H1 (cell line): ENCODE measurements at regions not wholly inside any gene's neighbourhood (a gene's known extent, or its start where the extent isn't known, plus 50 kb on each side); places are given as distances from the start of the nearest gene placed in this dataset.

Source experiments
- CTCF ChIA-PET: fragments of 300-600 bp; sonication (Branson Sonifier 250); formaldehyde crosslinking; loops from one replicate; lab custom pipeline; 2021; ENCODE audit not compliant: partially characterized antibody; lab: Charles Lee
- POLR2A ChIA-PET: fragments of 300-600 bp; sonication (Branson Sonifier 250); formaldehyde crosslinking; loops from one replicate; lab custom pipeline; 2021; ENCODE audit warnings: inconsistent platforms; ENCODE audit not compliant: partially characterized antibody; lab: Charles Lee
- DNase-seq, 2 experiments: peaks; one replicate each; pipeline versions ENCODE4 v3.0.0 to v3.0.0-alpha.2; 2010 to 2022; ENCODE audit warnings: low spot score in 2 of 2, low read depth in 1 of 2, mixed read lengths in 1 of 2
- FAIRE-seq: peaks from 2 replicates; lab custom pipeline; 2011; peaks lifted over from hg19 to GRCh38; lab: Jason Lieb, UNC
- H2AFZ ChIP-seq: 2 replicates; pipeline ENCODE4 v1.8.1; 2012; ENCODE audit warnings: low read length, inconsistent platforms
- H2AK5ac ChIP-seq: 2 replicates; pipeline ENCODE4 v1.6.1; 2013; ENCODE audit warnings: low read depth, low read length
- H2BK120ac ChIP-seq: replicated peaks from 2 replicates; pipeline ENCODE3; 2013; ENCODE audit warnings: low read depth, low read length, inconsistent platforms
- H2BK12ac ChIP-seq: 2 replicates; pipeline ENCODE4 v1.6.1; 2013; ENCODE audit warnings: low read depth, low read length
- H2BK15ac ChIP-seq: 2 replicates; pipeline ENCODE4 v1.6.1; 2013; ENCODE audit warnings: low read length
- H2BK20ac ChIP-seq: 2 replicates; pipeline ENCODE4 v1.6.1; 2013; ENCODE audit warnings: low read length
- H2BK5ac ChIP-seq: 2 replicates; pipeline ENCODE4 v1.6.1; 2013; ENCODE audit warnings: low read depth, low read length
- H3K14ac ChIP-seq: 2 replicates; pipeline ENCODE4 v1.6.1; 2013; ENCODE audit warnings: inconsistent platforms; ENCODE audit not compliant: insufficient read length
- H3K18ac ChIP-seq: 2 replicates; pipeline ENCODE4 v1.6.1; 2013; ENCODE audit warnings: low read length; ENCODE audit errors: extremely low read depth
- H3K23ac ChIP-seq: 2 replicates; pipeline ENCODE4 v1.6.1; 2013; ENCODE audit warnings: inconsistent platforms; ENCODE audit not compliant: insufficient read length
- H3K23me2 ChIP-seq: 2 replicates; pipeline ENCODE4 v1.6.1; 2013; ENCODE audit warnings: low read depth, low read length
- H3K27ac ChIP-seq: 2 replicates; pipeline ENCODE4 v1.6.1; 2011; ENCODE audit warnings: low read depth, low read length, inconsistent platforms
- H3K27me3 ChIP-seq, 4 experiments: replicated peaks in 1 of 4; 1 replicate in 1 of 4; 2 replicates in 3 of 4; pipeline versions ENCODE4 v1.6.1 to v1.8.1; 2011 to 2013; ENCODE audit warnings: low read length in 3 of 4, mild to moderate bottlenecking in 3 of 4, inconsistent platforms in 2 of 4, mixed read lengths in 2 of 4, moderate library complexity in 1 of 4; ENCODE audit not compliant: control insufficient read depth in 3 of 4, insufficient read depth in 3 of 4; ENCODE audit errors: extremely low read depth in 1 of 4
- H3K36me3 ChIP-seq, 4 experiments: 2 replicates each; pipeline versions ENCODE4 v1.6.1 to v1.8.1; 2011 to 2013; ENCODE audit warnings: mild to moderate bottlenecking in 4 of 4, low read length in 3 of 4, moderate library complexity in 2 of 4, control low read depth in 1 of 4, inconsistent platforms in 1 of 4; ENCODE audit not compliant: insufficient read depth in 4 of 4, control insufficient read depth in 2 of 4
- H3K4ac ChIP-seq: replicated peaks from 2 replicates; pipeline ENCODE3; 2013; ENCODE audit warnings: low read length, low read depth, mixed read lengths, inconsistent platforms; ENCODE audit not compliant: insufficient read length
- H3K4me1 ChIP-seq, 4 experiments: replicated peaks in 1 of 4; 1 replicate in 1 of 4; 2 replicates in 3 of 4; pipeline versions ENCODE4 v1.6.1 to v1.8.1; 2011 to 2013; ENCODE audit warnings: low read length in 3 of 4, inconsistent platforms in 2 of 4, mixed read lengths in 1 of 4; ENCODE audit not compliant: insufficient read depth in 4 of 4, control insufficient read depth in 3 of 4
- H3K4me2 ChIP-seq, 2 experiments: 2 replicates each; pipeline versions ENCODE4 v1.6.1 to v1.8.1; 2011 to 2013; ENCODE audit warnings: low read depth in 2 of 2, low read length in 2 of 2, control low read depth in 1 of 2, inconsistent platforms in 1 of 2, mild to moderate bottlenecking in 1 of 2; ENCODE audit not compliant: insufficient read depth in 1 of 2
- H3K4me3 ChIP-seq, 4 experiments: fragments of 200-600, 300-600 bp in 1 of 4; sonication (generic), shearing (Covaris generic), sonication (Bioruptor Twin) in 1 of 4; 2 replicates each; pipeline versions ENCODE4 v1.5.1 to v1.8.1; 2011 to 2016; ENCODE audit warnings: low read length in 4 of 4, low read depth in 3 of 4, control low read depth in 2 of 4, inconsistent platforms in 2 of 4, mild to moderate bottlenecking in 2 of 4, mixed read lengths in 1 of 4, moderate library complexity in 1 of 4; ENCODE audit not compliant: insufficient read depth in 2 of 4; ENCODE audit errors: extremely low read depth in 1 of 4
- H3K56ac ChIP-seq: replicated peaks from 2 replicates; pipeline ENCODE3; 2013; ENCODE audit warnings: low read depth, mild to moderate bottlenecking, mixed read lengths, low read length, inconsistent platforms; ENCODE audit not compliant: insufficient read length
- H3K79me1 ChIP-seq: 2 replicates; pipeline ENCODE4 v1.6.1; 2013; ENCODE audit warnings: low read depth, low read length, control low read depth
- H3K79me2 ChIP-seq, 2 experiments: 2 replicates each; pipeline versions ENCODE4 v1.6.1 to v1.8.1; 2012 to 2013; ENCODE audit warnings: low read length in 2 of 2, mild to moderate bottlenecking in 2 of 2, inconsistent platforms in 1 of 2; ENCODE audit not compliant: insufficient read depth in 2 of 2, control insufficient read depth in 1 of 2
- H3K9ac ChIP-seq, 4 experiments: replicated peaks in 1 of 4; 1 replicate in 1 of 4; 2 replicates in 3 of 4; pipeline versions ENCODE4 v1.6.1 to v1.8.1; 2011 to 2013; ENCODE audit warnings: low read depth in 3 of 4, low read length in 3 of 4, control low read depth in 2 of 4, mild to moderate bottlenecking in 2 of 4, moderate library complexity in 2 of 4, inconsistent platforms in 1 of 4; ENCODE audit errors: extremely low read depth in 1 of 4
- H3K9me3 ChIP-seq, 2 experiments: 2 replicates each; pipeline versions ENCODE4 v1.6.1 to v1.8.1; 2012 to 2013; ENCODE audit warnings: mild to moderate bottlenecking in 2 of 2, moderate library complexity in 2 of 2, control low read depth in 1 of 2, inconsistent platforms in 1 of 2, low read depth in 1 of 2, low read length in 1 of 2, mixed read lengths in 1 of 2; ENCODE audit not compliant: insufficient read depth in 2 of 2
- H4K20me1 ChIP-seq, 2 experiments: replicated peaks in 1 of 2; 2 replicates each; pipeline versions ENCODE3 to v1.8.1; 2011 to 2013; ENCODE audit warnings: inconsistent platforms in 2 of 2, low read length in 2 of 2, mild to moderate bottlenecking in 1 of 2; ENCODE audit not compliant: insufficient read depth in 2 of 2, control insufficient read depth in 1 of 2
- H4K5ac ChIP-seq: 2 replicates; pipeline ENCODE4 v1.6.1; 2013; ENCODE audit warnings: low read length, low read depth, mixed read lengths, inconsistent platforms; ENCODE audit not compliant: insufficient read length
- H4K8ac ChIP-seq: 2 replicates; pipeline ENCODE4 v1.8.0; 2013; ENCODE audit warnings: mild to moderate bottlenecking, moderate library complexity, low read length, inconsistent platforms; ENCODE audit not compliant: insufficient read depth; ENCODE audit errors: extremely low read depth
- H4K91ac ChIP-seq: replicated peaks from 2 replicates; pipeline ENCODE3; 2013; ENCODE audit warnings: low read length, mixed read lengths, inconsistent platforms; ENCODE audit not compliant: insufficient read length
- BACH1 ChIP-seq: IDR thresholded peaks from 2 replicates; pipeline ENCODE4 v1.6.1; 2012; ENCODE audit warnings: low read length, improper control_type of control experiment
- CHD2 ChIP-seq: IDR thresholded peaks from 2 replicates; pipeline ENCODE4 v1.6.1; 2012; ENCODE audit warnings: low read length, improper control_type of control experiment
- EZH2 ChIP-seq: fragments of 200-600 bp; sonication (generic); IDR thresholded peaks from 2 replicates; pipeline ENCODE4 v1.7.1; 2012; ENCODE audit warnings: low read depth, mild to moderate bottlenecking, moderate library complexity, low read length, inconsistent platforms; ENCODE audit not compliant: severe bottlenecking
- FOSL1 ChIP-seq: IDR thresholded peaks from 2 replicates; pipeline ENCODE4 v1.6.1; 2011; ENCODE audit warnings: mild to moderate bottlenecking, low read depth, low read length, moderate library complexity; ENCODE audit not compliant: insufficient read depth
- GTF2F1 ChIP-seq: IDR thresholded peaks from 2 replicates; pipeline ENCODE4 v1.6.1; 2012; ENCODE audit warnings: low read depth, low read length, improper control_type of control experiment, borderline replicate concordance
- HDAC6 ChIP-seq: IDR thresholded peaks from one replicate; pipeline ENCODE4 v1.7.1; 2012; ENCODE audit warnings: low read depth, mild to moderate bottlenecking, inconsistent platforms, low read length, moderate library complexity
- KDM1A ChIP-seq: fragments of 200-600, 300-600 bp; sonication (generic); IDR thresholded peaks from 2 replicates; pipeline ENCODE4 v1.7.1; 2016; ENCODE audit warnings: mild to moderate bottlenecking, low read length, borderline replicate concordance
- POLR2AphosphoS5 ChIP-seq: IDR thresholded peaks from 2 replicates; pipeline ENCODE4 v1.6.1; 2011; ENCODE audit warnings: low read depth, low read length
- RAD21 ChIP-seq, 2 experiments: IDR thresholded peaks in 1 of 2; conservative IDR thresholded peaks in 1 of 2; 2 replicates each; pipeline ENCODE4 v1.6.1; 2011; ENCODE audit warnings: low read depth in 2 of 2, low read length in 2 of 2, improper control_type of control experiment in 1 of 2, inconsistent platforms in 1 of 2, mild to moderate bottlenecking in 1 of 2, moderate library complexity in 1 of 2
- RXRA ChIP-seq: IDR thresholded peaks from 2 replicates; pipeline ENCODE4 v1.6.1; 2011; ENCODE audit warnings: low read depth, mild to moderate bottlenecking, low read length, moderate library complexity; ENCODE audit not compliant: insufficient read depth
- SP1 ChIP-seq: IDR thresholded peaks from 2 replicates; pipeline ENCODE4 v1.6.1; 2011; ENCODE audit warnings: low read depth, low read length
- SUZ12 ChIP-seq: fragments of 200-600 bp; sonication (generic); IDR thresholded peaks from 2 replicates; pipeline ENCODE4 v1.6.1; 2012; ENCODE audit warnings: mild to moderate bottlenecking, inconsistent platforms, low read length, moderate library complexity, mixed read lengths
- TAF1 ChIP-seq: IDR thresholded peaks from 2 replicates; pipeline ENCODE4 v1.6.1; 2011; ENCODE audit warnings: mild to moderate bottlenecking, low read depth, low read length
- TCF12 ChIP-seq: IDR thresholded peaks from 2 replicates; pipeline ENCODE4 v1.6.1; 2011; ENCODE audit warnings: low read depth, mild to moderate bottlenecking, low read length
- TEAD4 ChIP-seq: IDR thresholded peaks from 2 replicates; pipeline ENCODE4 v1.6.1; 2012; ENCODE audit warnings: low read depth, low read length, inconsistent platforms, mixed read lengths
- WGBS, 2 experiments: shearing (Covaris generic) in 1 of 2; methylation state at CpG; one replicate each; pipeline versions ENCODE4 v1.1.6 to v1.1.7; 2013 to 2015; ENCODE audit warnings: low lambda C conversion rate in 2 of 2, mixed read lengths in 2 of 2, inconsistent platforms in 1 of 2, low coverage in 1 of 2, missing lambda C conversion rate in 1 of 2; ENCODE audit not compliant: insufficient replicate concordance in 2 of 2, insufficient coverage in 1 of 2, insufficient read length in 1 of 2; ENCODE audit errors: extremely low coverage in 1 of 2, missing lambda C conversion rate in 1 of 2; 5-methylcytosine and 5-hydroxymethylcytosine counted together

- Histone ChIP-seq H4K8ac (no peak overlapping the region), H3K56ac (no peak overlapping the region), H3K4me2 (no peak overlapping the region), H3K79me1 (no peaks in the 10 kb centered on the region), H2BK12ac (no peak overlapping the region), H3K9ac (no peak overlapping the region), H3K79me2 (no peaks in the 10 kb centered on the region), H2AFZ (no peak overlapping the region), H3K36me3 (no peaks in the 10 kb centered on the region), H2BK15ac (no peak overlapping the region), H4K5ac (no peak overlapping the region), H3K4ac (no peak overlapping the region), H3K27me3 (no peaks in the 10 kb centered on the region), H4K91ac (no peak overlapping the region), H3K18ac (no peak overlapping the region), H3K23ac (no peak overlapping the region), H3K23me2 (peaks cover 3% of the 10 kb centered on the region; the same call in 1 of the 2 replicates), H3K14ac (no peak overlapping the region), H3K9me3 (no peaks in the 10 kb centered on the region), H2BK5ac (no peak overlapping the region), H2BK120ac (no peak overlapping the region), H4K20me1 (no peaks in the 10 kb centered on the region), H3K4me3 (no peak overlapping the region), H3K27ac (no peak overlapping the region), H2BK20ac (no peak overlapping the region), H3K4me1 (0 out of 7 replicates have a peak, but pooled peaks cover 0 to 3% (median 0%) of the 10 kb centered on the region in 4 experiments), H2AK5ac (no peak overlapping the region)
- 90% methylated on average over 1 of the region's 1 CpG; no CpG with 5 or more reads in 1 of the 2 experiments for WGBS, 2 experiments
- ChIA-PET CTCF (interaction anchor here (0.8 to 4.3 kb wide), 2 partner anchors 17 to 252 kb away, joined by 3 to 21 read pairs; no protein-coding TSS in a partner anchor), POLR2A (no interaction called here)
- no peak for FAIRE-seq
- DNase-seq: no peak
- TF ChIP-seq TEAD4 (no peak), CHD2 (no peak), KDM1A (no peak), GTF2F1 (no peak), EZH2 (no peak), TAF1 (no peak), SUZ12 (no peak), SP1 (no peak), FOSL1 (no peak), RAD21 (IDR thresholded peaks at IDR 0.05 in 1 of 2, conservative IDR thresholded peaks at IDR 0.05 in 1 of 2; ENCODE audit: low read depth in 2 of 2, low read length in 2 of 2) (no peak), BACH1 (no peak), RXRA (no peak), HDAC6 (no peak), POLR2AphosphoS5 (no peak), TCF12 (no peak)
Measured at GRCh38 chr4:123643691-123644090, 247.1 kb downstream of the SPRY1 start.
